Lower lobe of right lung (tissue), 2 donors: ENCODE measurements at regions not wholly inside any gene's neighbourhood (a gene's known extent, or its start where the extent isn't known, plus 50 kb on each side); places are given as distances from the start of the nearest gene placed in this dataset.

ENCODE experiments used
- ATAC-seq, 2 donors: fragments of 200-7000 bp; cut with Tn5 transposase; one replicate each; pipeline ENCODE4 v1.9.1; 2020 to 2022; ENCODE audit warnings: mild to moderate bottlenecking in 2 of 2, moderate library complexity in 2 of 2
- DNase-seq: peaks from one replicate; pipeline ENCODE4 v3.0.0-alpha.2; 2020
- H3K27ac ChIP-seq: fragments of 200-600 bp; one replicate; pipeline ENCODE4 v1.8.0; 2022
- H3K27me3 ChIP-seq: fragments of 200-600 bp; one replicate; pipeline ENCODE4 v1.8.0; 2022; ENCODE audit warnings: low read depth
- H3K36me3 ChIP-seq: fragments of 200-600 bp; one replicate; pipeline ENCODE4 v1.8.0; 2022; ENCODE audit warnings: mild to moderate bottlenecking
- H3K4me1 ChIP-seq: fragments of 200-600 bp; one replicate; pipeline ENCODE4 v1.8.0; 2022
- H3K4me3 ChIP-seq: fragments of 200-600 bp; one replicate; pipeline ENCODE4 v1.8.0; 2022; ENCODE audit warnings: mild to moderate bottlenecking
- H3K9me3 ChIP-seq: fragments of 200-600 bp; one replicate; pipeline ENCODE4 v1.8.0; 2022
- intact Hi-C: fragments of 100-400 bp; cut with DNase I; formaldehyde crosslinking; loops from one replicate; pipeline ENCODE4 v1.11.0; 2022
- TF ChIP-seq, protein P1 (sequence below): fragments of 200-600 bp; IDR thresholded peaks from one replicate; pipeline ENCODE4 v1.8.0; 2022; ENCODE audit warnings: antibody characterized with exemption, mild to moderate bottlenecking
- donor health status: DM: no; HTN: yes; CAD: no; lungs with severe emphysema.

DNA sequence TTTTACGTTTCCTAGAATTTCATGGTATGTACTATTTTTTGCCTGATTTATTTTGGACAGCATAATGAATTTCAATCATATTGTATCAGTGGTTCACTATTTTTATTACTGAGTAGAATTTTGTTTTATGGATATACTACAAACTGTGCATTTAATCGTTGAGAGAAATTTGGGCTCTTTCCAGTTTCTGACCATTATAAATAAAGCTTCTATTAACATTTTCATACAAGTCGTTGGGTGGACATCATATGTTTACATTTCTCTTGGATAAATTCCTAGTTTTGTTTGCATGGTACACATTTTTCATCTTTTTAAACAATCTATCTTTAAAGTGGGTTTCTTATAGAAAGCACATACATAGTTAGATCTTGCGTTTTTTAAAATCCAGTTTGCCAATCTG, 472.7 kb upstream of the MAGEB18 start:
- DNase-seq, result no peak
- Histone ChIP-seq H3K9me3 (no peaks in the 10 kb centered on the region), H3K4me3 (no peak overlapping the region), H3K36me3 (no peaks in the 10 kb centered on the region), H3K27ac (no peak overlapping the region), H3K27me3 (no peaks in the 10 kb centered on the region), H3K4me1 (no peaks in the 10 kb centered on the region)
- TF ChIP-seq, protein P1, sequence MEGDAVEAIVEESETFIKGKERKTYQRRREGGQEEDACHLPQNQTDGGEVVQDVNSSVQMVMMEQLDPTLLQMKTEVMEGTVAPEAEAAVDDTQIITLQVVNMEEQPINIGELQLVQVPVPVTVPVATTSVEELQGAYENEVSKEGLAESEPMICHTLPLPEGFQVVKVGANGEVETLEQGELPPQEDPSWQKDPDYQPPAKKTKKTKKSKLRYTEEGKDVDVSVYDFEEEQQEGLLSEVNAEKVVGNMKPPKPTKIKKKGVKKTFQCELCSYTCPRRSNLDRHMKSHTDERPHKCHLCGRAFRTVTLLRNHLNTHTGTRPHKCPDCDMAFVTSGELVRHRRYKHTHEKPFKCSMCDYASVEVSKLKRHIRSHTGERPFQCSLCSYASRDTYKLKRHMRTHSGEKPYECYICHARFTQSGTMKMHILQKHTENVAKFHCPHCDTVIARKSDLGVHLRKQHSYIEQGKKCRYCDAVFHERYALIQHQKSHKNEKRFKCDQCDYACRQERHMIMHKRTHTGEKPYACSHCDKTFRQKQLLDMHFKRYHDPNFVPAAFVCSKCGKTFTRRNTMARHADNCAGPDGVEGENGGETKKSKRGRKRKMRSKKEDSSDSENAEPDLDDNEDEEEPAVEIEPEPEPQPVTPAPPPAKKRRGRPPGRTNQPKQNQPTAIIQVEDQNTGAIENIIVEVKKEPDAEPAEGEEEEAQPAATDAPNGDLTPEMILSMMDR, result no peak
- no peak for ATAC-seq
- intact Hi-C loops, result no loop called here

DNA sequence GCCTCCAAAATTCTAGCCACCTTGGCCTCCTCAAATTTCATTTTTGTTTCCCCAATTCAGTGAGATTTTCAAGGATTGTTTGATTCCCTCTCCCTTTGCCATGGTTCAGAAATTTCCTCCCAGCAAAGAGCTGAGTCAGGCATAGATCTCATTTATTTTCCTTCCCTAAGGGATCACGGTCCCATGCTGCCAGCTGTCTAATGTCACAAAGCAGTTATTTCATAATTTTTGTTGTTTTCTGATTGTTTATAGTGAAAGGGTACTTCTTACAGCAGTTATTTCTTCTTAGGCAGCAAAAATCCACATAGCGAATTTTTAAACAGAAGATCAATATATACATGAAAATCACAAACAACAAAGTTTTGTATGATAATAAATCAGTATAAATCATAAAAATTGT, 470.5 kb upstream of the MAGEB18 start:
- H3K9me3 ChIP-seq, result no peaks in the 10 kb centered on the region
- H3K27ac ChIP-seq, result no peak overlapping the region
- no peaks in the 10 kb centered on the region for H3K4me1 ChIP-seq
- DNase-seq, result no peak
- no peak overlapping the region for H3K4me3 ChIP-seq
- intact Hi-C loops, result no loop called here
- TF ChIP-seq, protein P1, result no peak
- H3K36me3 ChIP-seq, result no peaks in the 10 kb centered on the region
- ATAC-seq, result peak in 1 of 2 donors; percentile 31
- H3K27me3 ChIP-seq, result no peaks in the 10 kb centered on the region

DNA sequence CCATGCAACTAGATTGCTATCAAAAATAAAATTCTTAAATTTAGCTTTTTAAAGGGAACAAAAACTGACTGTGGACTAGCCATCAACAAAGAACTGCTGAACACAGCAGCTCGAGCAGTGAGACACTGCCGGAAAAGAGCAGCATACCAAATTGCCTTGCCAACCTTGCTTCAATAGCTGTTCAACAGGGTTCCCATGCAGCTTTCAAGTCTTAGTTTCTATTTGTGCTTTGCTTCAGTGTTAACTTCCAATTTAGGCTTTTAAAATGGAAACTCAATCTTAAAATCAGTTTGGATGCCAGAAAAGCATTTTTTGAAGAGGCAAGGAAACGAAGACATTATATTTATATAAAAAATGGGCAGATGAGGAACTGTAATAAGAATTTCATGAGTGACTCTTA, 463.4 kb upstream of the MAGEB18 start:
- Histone ChIP-seq H3K27ac (no peak overlapping the region), H3K9me3 (no peaks in the 10 kb centered on the region), H3K27me3 (no peaks in the 10 kb centered on the region), H3K4me3 (no peak overlapping the region), H3K4me1 (no peaks in the 10 kb centered on the region), H3K36me3 (no peaks in the 10 kb centered on the region)
- ATAC-seq (no peak), DNase-seq (no peak)
- TF ChIP-seq, protein P1, result no peak
- intact Hi-C loops, result no loop called here

DNA sequence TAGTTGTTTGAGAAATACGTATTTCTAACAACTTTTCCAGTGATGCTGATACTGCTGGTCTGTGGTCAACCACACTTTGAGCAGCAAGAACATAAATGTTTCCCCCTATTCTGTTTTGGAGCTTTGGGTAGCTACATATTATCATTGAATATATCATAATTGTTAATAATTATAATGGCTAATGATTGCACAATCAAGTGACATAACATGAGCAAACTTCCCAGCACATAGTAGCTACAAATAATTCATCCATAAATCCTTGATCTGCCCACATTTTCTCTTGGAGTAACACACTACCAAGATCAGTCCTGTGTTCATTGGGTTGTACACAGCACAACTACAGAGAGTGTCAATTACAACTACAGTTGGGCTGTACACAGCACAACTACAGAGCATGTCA, 436.3 kb upstream of the MAGEB18 start:
- Histone ChIP-seq H3K27me3 (no peaks in the 10 kb centered on the region), H3K9me3 (no peaks in the 10 kb centered on the region), H3K27ac (no peak overlapping the region), H3K4me1 (no peaks in the 10 kb centered on the region), H3K36me3 (no peaks in the 10 kb centered on the region), H3K4me3 (no peak overlapping the region)
- ATAC-seq (no peak), DNase-seq (no peak)
- TF ChIP-seq, protein P1, result no peak
- intact Hi-C loops, result no loop called here

DNA sequence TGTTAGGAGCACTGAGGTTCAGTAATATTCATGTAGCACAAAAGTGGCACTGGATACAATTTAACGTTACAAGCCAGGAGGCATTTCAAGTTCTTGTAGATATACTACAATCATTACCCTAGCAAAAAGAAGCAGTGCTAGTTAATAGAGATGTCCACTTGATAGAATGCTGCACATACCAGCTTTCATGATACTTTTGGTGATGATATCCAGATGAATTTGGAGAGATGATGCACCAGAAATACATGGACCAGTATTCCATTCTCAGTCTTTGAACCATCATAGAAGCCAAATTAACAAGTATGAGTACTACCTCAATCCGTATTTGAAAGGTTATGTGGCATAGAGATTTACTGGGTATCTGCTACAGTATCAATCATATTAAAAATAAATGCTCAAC, 421.0 kb upstream of the MAGEB18 start:
- no peak overlapping the region for H3K27ac ChIP-seq
- DNase-seq (no peak), ATAC-seq (no peak)
- H3K9me3 ChIP-seq, result no peaks in the 10 kb centered on the region
- no peaks in the 10 kb centered on the region for H3K4me1 ChIP-seq
- no peak overlapping the region for H3K4me3 ChIP-seq
- intact Hi-C loops, result no loop called here
- TF ChIP-seq, protein P1, result no peak
- no peaks in the 10 kb centered on the region for H3K27me3 ChIP-seq
- no peaks in the 10 kb centered on the region for H3K36me3 ChIP-seq

GRCh38 chrX:25721564-25721963, 416.6 kb upstream of the MAGEB18 start:
- DNase-seq, result no peak

More at GRCh38 chrX:25721564-25721963, 416.6 kb upstream of the MAGEB18 start:
- H3K4me1 ChIP-seq, result no peaks in the 10 kb centered on the region
- H3K27me3 ChIP-seq, result no peaks in the 10 kb centered on the region
- intact Hi-C loops, result no loop called here
- H3K9me3 ChIP-seq, result no peaks in the 10 kb centered on the region
- H3K4me3 ChIP-seq, result no peak overlapping the region
- no peak overlapping the region for H3K27ac ChIP-seq
- no peak for ATAC-seq
- TF ChIP-seq, protein P1, result no peak
- H3K36me3 ChIP-seq, result no peaks in the 10 kb centered on the region
